ENCODE measurements at regions not wholly inside any gene's neighbourhood (a gene's known extent, or its start where the extent isn't known, plus 50 kb on each side); places are given as distances from the start of the nearest gene placed in this dataset.

DNA sequence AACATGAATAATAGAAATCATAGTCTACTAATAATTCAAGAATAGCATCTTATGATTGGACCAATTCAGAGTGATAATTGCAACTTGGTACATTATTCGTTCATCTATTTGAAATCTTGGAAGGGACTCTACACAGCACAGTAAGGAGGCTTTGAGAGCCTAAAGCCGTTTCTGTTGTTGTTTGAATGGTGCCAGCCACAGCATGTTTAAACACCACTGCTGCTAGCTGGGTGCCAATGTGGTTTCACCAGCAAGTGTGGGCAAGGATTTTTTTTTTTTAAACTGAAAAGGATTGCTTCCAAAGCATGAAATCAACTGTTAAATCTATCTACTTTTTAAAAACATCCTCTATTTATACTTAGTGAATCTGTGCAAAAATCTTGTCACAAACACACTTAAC, 253.9 kb upstream of the MAP3K1 start:
- no TSS peak for BruUV-seq (replicated peaks)
- Mint-ChIP-seq H3K27ac (ENCODE audit: low read depth, unreplicated experiment) (no peak overlapping the region), H3K4me3 (ENCODE audit: unreplicated experiment) (no peak overlapping the region), H3K9me3 (ENCODE audit: unreplicated experiment) (peaks cover 8% of the 10 kb centered on the region), H3K27me3 (ENCODE audit: insufficient read depth, unreplicated experiment) (no peaks in the 10 kb centered on the region), H3K4me1 (ENCODE audit: insufficient read depth, unreplicated experiment) (no peaks in the 10 kb centered on the region), H3K36me3 (ENCODE audit: insufficient read depth, unreplicated experiment) (no peaks in the 10 kb centered on the region)
- no peak for DNase-seq (ENCODE audit: unreplicated experiment)
- ChIA-PET POLR2A (no interaction called here), CTCF (no interaction called here)
- intact Hi-C loops (cut with micrococcal nuclease): no loop called here
- TF ChIP-seq, protein P1, sequence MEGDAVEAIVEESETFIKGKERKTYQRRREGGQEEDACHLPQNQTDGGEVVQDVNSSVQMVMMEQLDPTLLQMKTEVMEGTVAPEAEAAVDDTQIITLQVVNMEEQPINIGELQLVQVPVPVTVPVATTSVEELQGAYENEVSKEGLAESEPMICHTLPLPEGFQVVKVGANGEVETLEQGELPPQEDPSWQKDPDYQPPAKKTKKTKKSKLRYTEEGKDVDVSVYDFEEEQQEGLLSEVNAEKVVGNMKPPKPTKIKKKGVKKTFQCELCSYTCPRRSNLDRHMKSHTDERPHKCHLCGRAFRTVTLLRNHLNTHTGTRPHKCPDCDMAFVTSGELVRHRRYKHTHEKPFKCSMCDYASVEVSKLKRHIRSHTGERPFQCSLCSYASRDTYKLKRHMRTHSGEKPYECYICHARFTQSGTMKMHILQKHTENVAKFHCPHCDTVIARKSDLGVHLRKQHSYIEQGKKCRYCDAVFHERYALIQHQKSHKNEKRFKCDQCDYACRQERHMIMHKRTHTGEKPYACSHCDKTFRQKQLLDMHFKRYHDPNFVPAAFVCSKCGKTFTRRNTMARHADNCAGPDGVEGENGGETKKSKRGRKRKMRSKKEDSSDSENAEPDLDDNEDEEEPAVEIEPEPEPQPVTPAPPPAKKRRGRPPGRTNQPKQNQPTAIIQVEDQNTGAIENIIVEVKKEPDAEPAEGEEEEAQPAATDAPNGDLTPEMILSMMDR (IDR thresholded peaks at IDR 0.05; ENCODE audit: unreplicated experiment): no peak

DNA sequence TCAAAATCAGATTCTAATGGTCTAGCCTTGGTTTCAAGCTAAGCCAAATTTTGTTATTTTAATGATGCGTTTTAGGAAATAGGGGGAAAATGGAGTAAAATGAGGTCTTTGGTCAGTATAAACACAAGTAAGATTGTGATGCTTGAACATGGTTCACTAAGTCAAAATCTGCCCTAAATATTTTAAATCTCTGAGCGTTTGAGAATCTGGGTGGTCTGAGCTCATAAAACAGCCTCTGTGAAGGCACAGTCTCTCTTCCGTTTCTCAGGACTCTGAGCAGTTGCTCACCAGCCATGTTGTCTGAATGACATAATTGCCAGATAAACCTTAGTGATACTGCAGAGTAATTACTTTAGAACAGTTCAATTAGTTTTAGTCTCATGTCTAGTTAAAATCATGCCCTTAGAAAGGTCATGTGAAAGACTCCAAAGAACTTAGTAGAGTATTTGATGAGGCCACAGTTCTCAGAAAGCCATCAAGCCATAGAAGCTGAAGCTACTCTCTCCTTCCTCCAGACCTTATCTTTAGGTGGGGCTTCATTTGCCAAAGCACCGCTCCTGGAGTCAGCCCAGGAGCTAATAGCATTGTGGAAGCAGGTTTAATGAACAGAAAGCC, 257.1 kb upstream of the MAP3K1 start:
- TF ChIP-seq, protein P1 (IDR thresholded peaks at IDR 0.05; ENCODE audit: unreplicated experiment): no peak
- peaks cover 8% of the 10 kb centered on the region for H3K9me3 Mint-ChIP-seq (ENCODE audit: unreplicated experiment)
- BruUV-seq (replicated peaks): no TSS peak
- no peak for DNase-seq (ENCODE audit: unreplicated experiment)
- intact Hi-C loops (cut with micrococcal nuclease): no loop called here
- no peaks in the 10 kb centered on the region for H3K27me3 Mint-ChIP-seq (ENCODE audit: insufficient read depth, unreplicated experiment)
- H3K27ac Mint-ChIP-seq (ENCODE audit: low read depth, unreplicated experiment): no peak overlapping the region
- no peaks in the 10 kb centered on the region for H3K36me3 Mint-ChIP-seq (ENCODE audit: insufficient read depth, unreplicated experiment)
- no peak overlapping the region for H3K4me3 Mint-ChIP-seq (ENCODE audit: unreplicated experiment)
- peaks cover 1% of the 10 kb centered on the region for H3K4me1 Mint-ChIP-seq (ENCODE audit: insufficient read depth, unreplicated experiment)
- ChIA-PET POLR2A (interaction anchor here (1.1 kb wide), 1 partner anchor 9 kb away, joined by 3 read pairs; no protein-coding TSS in a partner anchor), CTCF (no interaction called here)

DNA sequence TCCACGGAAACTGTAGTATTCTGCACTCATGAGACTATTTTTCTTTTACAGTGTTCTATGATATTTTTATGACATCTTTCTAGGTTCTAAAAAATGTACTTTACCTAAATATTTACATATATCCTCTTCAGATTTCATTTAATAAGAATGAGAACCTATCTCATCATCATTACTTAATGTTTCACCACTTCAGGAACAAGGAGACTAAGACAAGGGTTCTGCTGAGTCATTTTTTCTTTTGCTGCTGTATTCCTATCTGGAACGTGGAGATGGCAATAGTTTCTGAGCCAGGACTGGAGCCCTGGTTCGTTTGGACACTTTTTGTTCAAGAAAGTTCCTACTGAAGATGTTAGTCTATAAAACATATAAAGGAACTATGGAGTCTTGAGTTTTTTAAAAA, 258.2 kb upstream of the MAP3K1 start:
- H3K36me3 Mint-ChIP-seq (ENCODE audit: insufficient read depth, unreplicated experiment): no peaks in the 10 kb centered on the region
- no TSS peak for BruUV-seq (replicated peaks)
- peaks cover 8% of the 10 kb centered on the region for H3K9me3 Mint-ChIP-seq (ENCODE audit: unreplicated experiment)
- POLR2A ChIA-PET: interaction anchor here (0.7 kb wide), 1 partner anchor 28 kb away, joined by 3 read pairs; no protein-coding TSS in a partner anchor
- TF ChIP-seq, protein P1 (IDR thresholded peaks at IDR 0.05; ENCODE audit: unreplicated experiment): no peak
- H3K4me3 Mint-ChIP-seq (ENCODE audit: unreplicated experiment): no peak overlapping the region
- H3K27me3 Mint-ChIP-seq (ENCODE audit: insufficient read depth, unreplicated experiment): no peaks in the 10 kb centered on the region
- H3K4me1 Mint-ChIP-seq (ENCODE audit: insufficient read depth, unreplicated experiment): peaks cover 5% of the 10 kb centered on the region
- no peak overlapping the region for H3K27ac Mint-ChIP-seq (ENCODE audit: low read depth, unreplicated experiment)
- no peak for DNase-seq (ENCODE audit: unreplicated experiment)
- intact Hi-C loops (cut with micrococcal nuclease): no loop called here
- CTCF ChIA-PET: interaction anchor here (0.6 kb wide), 2 partner anchors 280 to 877 kb away, joined by 3 to 4 read pairs; no protein-coding TSS in a partner anchor

- TF ChIP-seq, protein P1 (IDR thresholded peaks at IDR 0.05; ENCODE audit: unreplicated experiment): no peak
- ChIA-PET CTCF (interaction anchor here (0.5 to 1.2 kb wide), 3 partner anchors 8 to 69 kb away, joined by 3 to 6 read pairs (median 3); no protein-coding TSS in a partner anchor), POLR2A (interaction anchor here (0.6 to 1.5 kb wide), 3 partner anchors 11 to 54 kb away, joined by 3 to 5 read pairs (median 3); no protein-coding TSS in a partner anchor)
- Mint-ChIP-seq H3K9me3 (ENCODE audit: unreplicated experiment) (no peaks in the 10 kb centered on the region), H3K36me3 (ENCODE audit: insufficient read depth, unreplicated experiment) (no peaks in the 10 kb centered on the region), H3K27ac (ENCODE audit: low read depth, unreplicated experiment) (no peak overlapping the region), H3K27me3 (ENCODE audit: insufficient read depth, unreplicated experiment) (no peaks in the 10 kb centered on the region), H3K4me3 (ENCODE audit: unreplicated experiment) (no peak overlapping the region), H3K4me1 (ENCODE audit: insufficient read depth, unreplicated experiment) (peaks cover 5% of the 10 kb centered on the region)
- intact Hi-C loops (cut with micrococcal nuclease): no loop called here
- no peak for DNase-seq (ENCODE audit: unreplicated experiment)
- no TSS peak for BruUV-seq (replicated peaks)
Measured at GRCh38 chr5:56552612-56553268, 262.6 kb upstream of the MAP3K1 start.

Data from MCF 10A (cell line).